ENCODE measurements at regions not wholly inside any gene's neighbourhood (a gene's known extent, or its start where the extent isn't known, plus 50 kb on each side); places are given as distances from the start of the nearest gene placed in this dataset.

GRCh38 chr16:65704866-65705265 lies 583.0 kb upstream of the CDH11 start:
- H3K9me3 ChIP-seq: no peaks in the 10 kb centered on the region
- no peak overlapping the region for H3K4me3 ChIP-seq
- no peaks in the 10 kb centered on the region for H3K27me3 ChIP-seq
- no peak for ATAC-seq
- TF ChIP-seq POLR2A (IDR thresholded peaks at IDR 0.05) (no peak), CTCF (IDR thresholded peaks at IDR 0.05) (no peak)
- no peak overlapping the region for H3K27ac ChIP-seq
- intact Hi-C loops (cut with DNase I): no loop called here
- no peaks in the 10 kb centered on the region for H3K36me3 ChIP-seq (replicated peaks in 1 of 2; ENCODE audit: insufficient read depth in 1 of 2, low read depth in 2 of 2)
- H3K4me1 ChIP-seq: no peaks in the 10 kb centered on the region
- DNase-seq: no peak

GRCh38 chr16:65702707-65703402 lies 581.0 kb upstream of the CDH11 start:
- no peaks in the 10 kb centered on the region for H3K27me3 ChIP-seq
- H3K4me1 ChIP-seq: no peaks in the 10 kb centered on the region
- no peaks in the 10 kb centered on the region for H3K9me3 ChIP-seq
- no peak overlapping the region for H3K27ac ChIP-seq
- no peaks in the 10 kb centered on the region for H3K36me3 ChIP-seq (replicated peaks in 1 of 2; ENCODE audit: insufficient read depth in 1 of 2, low read depth in 2 of 2)
- TF ChIP-seq CTCF (IDR thresholded peaks at IDR 0.05): no peak
- intact Hi-C loops (cut with DNase I): no loop called here
- 40 to 52% methylated on average over 8 of the region's 8 CpGs for WGBS, 2 donors
- ATAC-seq: no peak
- H3K4me3 ChIP-seq: no peak overlapping the region
- DNase-seq: no peak

GRCh38 chr16:65700596-65700995 lies 578.7 kb upstream of the CDH11 start:
- WGBS, 2 donors: 29 to 51% methylated on average over 2 of the region's 2 CpGs
- H3K27me3 ChIP-seq: no peaks in the 10 kb centered on the region
- no peak overlapping the region for H3K4me3 ChIP-seq
- intact Hi-C loops (cut with DNase I): no loop called here
- no peaks in the 10 kb centered on the region for H3K4me1 ChIP-seq
- no peak for TF ChIP-seq POLR2A (IDR thresholded peaks at IDR 0.05)
- H3K27ac ChIP-seq: no peak overlapping the region
- DNase-seq: no peak
- ATAC-seq: no peak
- H3K36me3 ChIP-seq (replicated peaks in 1 of 2; ENCODE audit: insufficient read depth in 1 of 2, low read depth in 2 of 2): no peaks in the 10 kb centered on the region
- H3K9me3 ChIP-seq: no peaks in the 10 kb centered on the region

GRCh38 chr16:65698791-65699321 lies 577.0 kb upstream of the CDH11 start:
- TF ChIP-seq CTCF (IDR thresholded peaks at IDR 0.05) (no peak), POLR2A (IDR thresholded peaks at IDR 0.05) (no peak)
- Histone ChIP-seq H3K27ac (no peak overlapping the region), H3K36me3 (replicated peaks in 1 of 2; ENCODE audit: insufficient read depth in 1 of 2, low read depth in 2 of 2) (no peaks in the 10 kb centered on the region), H3K4me1 (no peaks in the 10 kb centered on the region), H3K4me3 (no peak overlapping the region), H3K27me3 (no peaks in the 10 kb centered on the region), H3K9me3 (no peaks in the 10 kb centered on the region)
- ATAC-seq: no peak
- WGBS, 2 donors: 10 to 12% methylated on average over 4 of the region's 4 CpGs
- no peak for DNase-seq
- intact Hi-C loops (cut with DNase I): no loop called here

DNA sequence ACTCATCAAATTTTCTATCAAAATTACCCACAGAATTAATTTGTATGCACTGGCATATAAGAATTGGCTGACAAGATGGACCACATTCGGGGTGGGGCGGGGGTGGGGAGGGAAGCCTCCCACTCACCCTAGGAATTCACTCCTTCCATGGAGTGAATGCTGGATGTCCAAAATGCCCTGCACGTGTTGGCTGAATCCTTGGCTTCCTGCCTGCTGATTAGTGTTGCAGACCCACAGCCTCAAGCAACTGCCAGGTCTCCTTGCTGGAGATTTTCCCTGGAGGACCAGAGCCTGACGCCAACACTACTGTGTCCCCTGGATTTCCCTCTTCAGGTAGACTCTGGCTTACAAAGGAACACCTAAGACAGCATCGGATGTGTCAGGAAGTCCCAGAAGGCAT lies 575.7 kb upstream of the CDH11 start:
- intact Hi-C loops (cut with DNase I): no loop called here
- 42 to 61% methylated on average over 5 of the region's 5 CpGs for WGBS, 2 donors
- Histone ChIP-seq H3K4me1 (no peaks in the 10 kb centered on the region), H3K4me3 (no peak overlapping the region), H3K9me3 (no peaks in the 10 kb centered on the region), H3K27me3 (no peaks in the 10 kb centered on the region), H3K36me3 (replicated peaks in 1 of 2; ENCODE audit: insufficient read depth in 1 of 2, low read depth in 2 of 2) (no peaks in the 10 kb centered on the region), H3K27ac (no peak overlapping the region)
- no peak for TF ChIP-seq POLR2A (IDR thresholded peaks at IDR 0.05)
- TF ChIP-seq CTCF (IDR thresholded peaks at IDR 0.05): no peak
- DNase-seq (no peak), ATAC-seq (no peak)
